HEK293 (cell line): ENCODE measurements at regions not wholly inside any gene's neighbourhood (a gene's known extent, or its start where the extent isn't known, plus 50 kb on each side); places are given as distances from the start of the nearest gene placed in this dataset.

Experiments
- CTCF ChIA-PET: fragments of 350-600 bp; formaldehyde crosslinking; extraction: SDS; loops from one replicate; lab custom pipeline; 2021; ENCODE audit warnings: antibody characterized with exemption; lab: Yijun Ruan, JAX
- POLR2A ChIA-PET: fragments of 300-600 bp; formaldehyde crosslinking; extraction: SDS; loops from one replicate; lab custom pipeline; 2020; ENCODE audit warnings: antibody characterized with exemption, inconsistent platforms; lab: Yijun Ruan, JAX
- H3K27ac ChIP-seq: fragments of 200-500 bp; sonication (Bioruptor generic); 2 replicates; pipeline ENCODE4 v1.5.1; 2014; ENCODE audit warnings: low read depth, low read length, control low read depth, inconsistent platforms; ENCODE audit errors: extremely low read depth
- H3K36me3 ChIP-seq, 2 experiments: fragments of 200-500 bp in 1 of 2; sonication (Bioruptor generic) in 1 of 2; 1 replicate in 1 of 2; 2 replicates in 1 of 2; pipeline ENCODE4 v1.5.1; 2014 to 2017; ENCODE audit warnings: inconsistent platforms in 2 of 2, low read length in 2 of 2; ENCODE audit not compliant: control insufficient read depth in 2 of 2, insufficient read depth in 1 of 2
- H3K4me1 ChIP-seq: fragments of 200-500 bp; sonication (Bioruptor generic); 2 replicates; pipeline ENCODE4 v1.5.1; 2014; ENCODE audit warnings: mild to moderate bottlenecking, low read length, inconsistent platforms; ENCODE audit not compliant: control insufficient read depth, insufficient read depth
- H3K4me3 ChIP-seq: 2 replicates; pipeline ENCODE4 v1.5.1; 2011; ENCODE audit warnings: low read depth, mild to moderate bottlenecking, control low read depth, low read length, moderate library complexity
- H3K9me3 ChIP-seq: fragments of 200-500 bp; sonication (Bioruptor generic); 2 replicates; pipeline ENCODE4 v1.5.1; 2014; ENCODE audit warnings: low read depth, low read length, inconsistent platforms; ENCODE audit not compliant: control insufficient read depth, insufficient read depth
- BCL6B ChIP-seq: fragments of 450-650 bp; formaldehyde crosslinking; IDR thresholded peaks from 2 replicates; pipeline ENCODE4 v1.5.1; 2017; ENCODE audit warnings: missing biosample characterization, missing genetic modification characterization
- MYNN ChIP-seq: fragments of 450-650 bp; formaldehyde crosslinking; IDR thresholded peaks from 2 replicates; pipeline ENCODE4 v1.5.1; 2016; ENCODE audit warnings: missing biosample characterization, missing genetic modification characterization, borderline replicate concordance
- SALL2 ChIP-seq: fragments of 450-650 bp; formaldehyde crosslinking; IDR thresholded peaks from 2 replicates; pipeline ENCODE4 v1.5.0; 2017; ENCODE audit warnings: missing biosample characterization, mild to moderate bottlenecking, missing genetic modification characterization, borderline replicate concordance
- SP7 ChIP-seq: fragments of 450-650 bp; formaldehyde crosslinking; IDR thresholded peaks from 2 replicates; pipeline ENCODE4 v1.5.1; 2016; ENCODE audit warnings: missing biosample characterization, missing genetic modification characterization
- ZBTB48 ChIP-seq: fragments of 450-650 bp; formaldehyde crosslinking; IDR thresholded peaks from 2 replicates; pipeline ENCODE4 v1.5.1; 2016; ENCODE audit warnings: missing biosample characterization, missing genetic modification characterization
- ZBTB7A ChIP-seq: fragments of 450-650 bp; formaldehyde crosslinking; IDR thresholded peaks from 2 replicates; pipeline ENCODE4 v1.5.1; 2016; ENCODE audit warnings: low read depth, missing biosample characterization, missing genetic modification characterization
- ZNF112 ChIP-seq: fragments of 450-650 bp; formaldehyde crosslinking; IDR thresholded peaks from 2 replicates; pipeline ENCODE4 v1.5.0; 2017; ENCODE audit warnings: missing biosample characterization, missing genetic modification characterization
- ZNF114 ChIP-seq: fragments of 450-650 bp; formaldehyde crosslinking; IDR thresholded peaks from 2 replicates; pipeline ENCODE4 v1.5.0; 2017; ENCODE audit warnings: missing biosample characterization, missing genetic modification characterization
- ZNF239 ChIP-seq: fragments of 450-650 bp; formaldehyde crosslinking; IDR thresholded peaks from 2 replicates; pipeline ENCODE4 v1.5.1; 2016; ENCODE audit warnings: missing biosample characterization, missing genetic modification characterization
- ZNF26 ChIP-seq: fragments of 450-650 bp; formaldehyde crosslinking; IDR thresholded peaks from 2 replicates; pipeline ENCODE4 v1.5.1; 2016; ENCODE audit warnings: missing biosample characterization, missing genetic modification characterization
- ZNF280D ChIP-seq: fragments of 450-650 bp; formaldehyde crosslinking; IDR thresholded peaks from 2 replicates; pipeline ENCODE4 v1.5.1; 2016; ENCODE audit warnings: missing biosample characterization, missing genetic modification characterization
- ZNF398 ChIP-seq: fragments of 450-650 bp; formaldehyde crosslinking; IDR thresholded peaks from 2 replicates; pipeline ENCODE4 v1.5.1; 2017; ENCODE audit warnings: missing biosample characterization, missing genetic modification characterization
- ZNF449 ChIP-seq: fragments of 450-650 bp; formaldehyde crosslinking; IDR thresholded peaks from 2 replicates; pipeline ENCODE4 v1.5.1; 2017; ENCODE audit warnings: missing biosample characterization, mild to moderate bottlenecking, missing genetic modification characterization, moderate library complexity
- ZNF514 ChIP-seq: fragments of 450-650 bp; formaldehyde crosslinking; IDR thresholded peaks from 2 replicates; pipeline ENCODE4 v1.5.1; 2016; ENCODE audit warnings: missing biosample characterization, missing genetic modification characterization
- ZNF521 ChIP-seq: fragments of 450-650 bp; formaldehyde crosslinking; IDR thresholded peaks from 2 replicates; pipeline ENCODE4 v1.5.1; 2017; ENCODE audit warnings: missing biosample characterization, mild to moderate bottlenecking, missing genetic modification characterization
- ZNF544 ChIP-seq: fragments of 450-650 bp; formaldehyde crosslinking; IDR thresholded peaks from 2 replicates; pipeline ENCODE4 v1.5.0; 2017; ENCODE audit warnings: missing biosample characterization, missing genetic modification characterization
- ZNF624 ChIP-seq: fragments of 450-650 bp; formaldehyde crosslinking; IDR thresholded peaks from 2 replicates; pipeline ENCODE4 v1.5.1; 2017; ENCODE audit warnings: missing biosample characterization, missing genetic modification characterization
- ZNF654 ChIP-seq: fragments of 450-650 bp; formaldehyde crosslinking; IDR thresholded peaks from 2 replicates; pipeline ENCODE4 v1.5.1; 2016; ENCODE audit warnings: low read depth, missing biosample characterization, missing genetic modification characterization
- ZNF843 ChIP-seq: fragments of 450-650 bp; formaldehyde crosslinking; IDR thresholded peaks from 2 replicates; pipeline ENCODE4 v1.5.1; 2016; ENCODE audit warnings: missing biosample characterization, missing genetic modification characterization

- ChIA-PET CTCF (no interaction called here), POLR2A (no interaction called here)
- Histone ChIP-seq H3K4me1 (no peaks in the 10 kb centered on the region), H3K27ac (no peak overlapping the region), H3K36me3 (no peaks in the 10 kb centered on the region), H3K4me3 (no peak overlapping the region), H3K9me3 (no peaks in the 10 kb centered on the region)
- TF ChIP-seq ZNF521 (tag by site-specific recombination) = no peak
- TF ChIP-seq MYNN (tag by site-specific recombination) = no peak
- no peak for TF ChIP-seq ZNF112 (tag by site-specific recombination)
- TF ChIP-seq ZNF843 (tag by site-specific recombination) = no peak
- TF ChIP-seq BCL6B (tag by site-specific recombination) = no peak
- no peak for TF ChIP-seq ZNF26 (tag by site-specific recombination)
- TF ChIP-seq ZNF544 (tag by site-specific recombination) = no peak
- TF ChIP-seq ZNF514 (tag by site-specific recombination) = no peak
- no peak for TF ChIP-seq ZNF280D (tag by site-specific recombination)
- TF ChIP-seq ZNF654 (tag by site-specific recombination) = no peak
- no peak for TF ChIP-seq ZNF239 (tag by site-specific recombination)
- TF ChIP-seq ZNF398 (tag by site-specific recombination) = no peak
- TF ChIP-seq ZNF624 (tag by site-specific recombination) = no peak
- no peak for TF ChIP-seq ZNF449
- no peak for TF ChIP-seq SALL2
- no peak for TF ChIP-seq ZNF114 (tag by site-specific recombination)
- no peak for TF ChIP-seq ZBTB48 (tag by site-specific recombination)
- no peak for TF ChIP-seq SP7 (tag by site-specific recombination)
- no peak for TF ChIP-seq ZBTB7A (tag by site-specific recombination)
Observed at GRCh38 chr10:33421789-33422462, 87.5 kb upstream of the NRP1 start.
